Posterior cingulate gyrus (tissue), 11 donors: ENCODE measurements at regions not wholly inside any gene's neighbourhood (a gene's known extent, or its start where the extent isn't known, plus 50 kb on each side); places are given as distances from the start of the nearest gene placed in this dataset.
"Not testable (repeated sequence)": the region's sequence is repeated elsewhere in the genome, so short reads cannot be mapped to it uniquely, and the experiment has no call there.

Experiments
- DNase-seq, 10 donors: peaks; one replicate each; pipeline versions ENCODE4 v3.0.0 to v3.0.0-alpha.2; 2020 to 2021; ENCODE audit warnings: mixed read lengths in 3 of 10
- intact Hi-C: fragments of 100-400 bp; cut with DNase I; formaldehyde crosslinking; loops from one replicate; pipeline ENCODE4 v1.15.1; 2023

DNA sequence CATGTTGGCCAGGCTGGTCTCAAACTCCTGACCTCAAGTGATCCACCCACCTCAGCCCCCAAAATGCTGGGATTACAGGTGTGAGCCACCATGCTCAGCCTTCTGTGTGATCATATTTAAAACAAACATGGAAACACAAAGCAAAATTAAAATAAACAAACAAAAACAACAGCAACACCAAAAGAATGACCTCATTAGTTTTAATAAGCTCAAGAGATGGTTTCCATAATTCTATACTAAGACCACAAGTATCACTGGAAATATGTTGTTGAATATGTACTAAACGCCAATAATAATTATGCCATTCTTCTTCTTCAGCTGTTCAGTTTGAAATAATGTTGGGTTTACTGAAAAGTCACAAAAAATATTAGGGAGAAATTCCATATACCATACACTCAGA is 526.4 kb downstream of the LRRIQ3 start:
- DNase-seq: no peak
- intact Hi-C loops: no loop called here

- intact Hi-C loops: not testable (repeated sequence)
- peak in 1 of 10 donors; percentile 26 for DNase-seq
Observed at GRCh38 chr1:73667959-73668358, 530.0 kb downstream of the LRRIQ3 start.

DNA sequence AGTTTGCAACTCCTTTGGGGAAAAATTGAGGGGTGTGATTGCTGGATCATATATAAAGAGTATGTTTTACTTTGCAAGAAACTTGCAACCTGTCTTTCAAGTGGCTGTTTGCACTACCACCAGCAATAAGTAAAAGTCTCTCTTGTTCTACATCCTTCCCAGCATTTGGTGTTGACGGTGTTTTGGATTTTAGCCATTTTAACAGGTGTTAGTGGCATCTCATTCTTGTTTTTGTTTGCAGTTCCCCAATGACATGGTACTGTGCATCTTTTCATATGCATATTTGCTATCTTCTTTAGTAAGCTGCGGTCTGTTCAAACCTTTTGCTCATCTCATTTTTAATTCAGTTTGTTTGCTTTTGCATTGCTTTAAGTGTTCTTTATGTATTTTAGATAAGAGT is 535.5 kb downstream of the LRRIQ3 start:
- intact Hi-C loops: no loop called here
- no peak for DNase-seq

- intact Hi-C loops: no loop called here
- DNase-seq: no peak
Observed at GRCh38 chr1:73659136-73659535, 538.8 kb downstream of the LRRIQ3 start.

GRCh38 chr1:73654714-73655113 is 543.3 kb downstream of the LRRIQ3 start:
- intact Hi-C loops: no loop called here
- DNase-seq: no peak

- intact Hi-C loops: no loop called here
- no peak for DNase-seq
Observed at GRCh38 chr1:73644198-73644597, 553.8 kb downstream of the LRRIQ3 start.

DNA sequence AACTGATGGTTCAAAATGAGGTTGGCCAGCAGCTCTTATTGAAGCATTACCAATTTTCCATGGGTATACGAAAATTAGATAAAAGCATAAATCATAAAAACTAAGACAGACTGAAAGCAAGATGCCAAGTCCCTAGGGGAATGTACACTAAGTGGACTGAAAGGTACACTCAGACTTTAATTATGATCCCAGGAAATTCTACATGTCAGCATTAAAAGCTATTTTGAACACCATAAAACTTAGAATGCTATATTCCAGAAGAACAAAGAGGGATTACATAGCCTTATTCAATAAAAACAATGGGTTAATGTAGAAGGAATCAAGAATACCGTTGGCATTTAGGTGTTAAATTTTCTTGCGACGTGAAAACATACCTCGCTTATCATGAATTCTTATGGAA is 558.5 kb downstream of the LRRIQ3 start:
- no peak for DNase-seq
- intact Hi-C loops: no loop called here

DNA sequence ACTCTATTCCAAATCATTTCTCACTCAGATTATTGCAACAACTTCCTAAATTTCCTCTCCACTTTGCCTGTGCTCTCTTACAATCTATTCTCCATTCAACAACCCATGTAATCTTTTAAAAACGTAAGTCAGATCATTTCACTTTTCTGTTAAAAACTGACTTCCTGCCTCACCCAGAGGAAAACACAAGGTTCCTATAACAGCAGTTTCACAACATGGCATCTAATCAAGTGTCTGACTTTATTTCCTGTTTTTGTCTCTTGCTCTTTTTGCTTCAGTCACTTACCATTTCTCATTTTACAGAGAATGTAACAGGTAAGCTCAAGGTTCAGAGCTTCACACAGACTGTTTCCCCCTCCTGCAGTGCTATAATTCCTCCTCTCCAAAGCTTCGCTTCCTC is 560.7 kb downstream of the LRRIQ3 start:
- intact Hi-C loops: no loop called here
- DNase-seq: no peak

GRCh38 chr1:73635021-73635420 is 563.0 kb downstream of the LRRIQ3 start:
- no peak for DNase-seq
- intact Hi-C loops: no loop called here

DNA sequence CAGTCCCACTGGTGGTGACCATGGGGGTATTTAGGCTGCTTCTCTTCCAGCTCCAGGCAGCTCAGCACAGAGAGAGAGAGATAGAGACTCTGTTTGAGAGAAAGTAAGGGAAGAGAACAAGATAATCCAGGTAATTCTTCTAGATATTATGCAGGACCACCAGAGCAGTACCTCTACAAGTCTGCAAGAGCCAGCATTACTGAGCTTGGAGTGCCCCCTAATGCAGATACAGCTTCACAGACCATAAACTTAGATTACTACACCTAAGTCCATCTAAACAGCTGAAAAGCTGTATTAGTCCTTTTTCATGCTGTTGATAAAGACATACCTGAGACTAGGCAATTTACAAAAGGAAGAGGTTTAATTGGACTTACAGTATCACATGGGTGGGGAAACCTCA is 570.3 kb downstream of the LRRIQ3 start:
- intact Hi-C loops: no loop called here
- no peak for DNase-seq

- intact Hi-C loops: no loop called here
- DNase-seq: peak in 1 of 10 donors; percentile 30
Observed at GRCh38 chr1:73626326-73626725, 571.6 kb downstream of the LRRIQ3 start.

DNA sequence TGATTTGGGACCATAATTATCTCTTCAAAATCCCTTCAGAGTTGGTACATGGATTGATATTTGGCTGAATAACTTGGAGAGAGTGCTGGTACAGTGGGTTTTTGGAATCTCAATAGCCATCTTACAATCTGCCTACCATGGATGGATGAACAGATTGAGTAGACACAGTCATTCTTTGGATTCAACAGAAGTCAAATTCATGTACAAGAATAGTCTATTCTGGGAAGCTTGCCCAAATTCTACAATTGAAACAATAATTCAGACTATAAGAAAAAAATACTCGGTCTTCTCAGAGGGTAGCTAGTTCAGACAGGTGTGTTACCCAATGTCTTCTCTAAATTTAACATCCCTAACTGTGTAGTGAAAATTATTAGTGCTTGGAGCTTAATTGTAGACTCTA is 574.0 kb downstream of the LRRIQ3 start:
- intact Hi-C loops: no loop called here
- no peak for DNase-seq

DNA sequence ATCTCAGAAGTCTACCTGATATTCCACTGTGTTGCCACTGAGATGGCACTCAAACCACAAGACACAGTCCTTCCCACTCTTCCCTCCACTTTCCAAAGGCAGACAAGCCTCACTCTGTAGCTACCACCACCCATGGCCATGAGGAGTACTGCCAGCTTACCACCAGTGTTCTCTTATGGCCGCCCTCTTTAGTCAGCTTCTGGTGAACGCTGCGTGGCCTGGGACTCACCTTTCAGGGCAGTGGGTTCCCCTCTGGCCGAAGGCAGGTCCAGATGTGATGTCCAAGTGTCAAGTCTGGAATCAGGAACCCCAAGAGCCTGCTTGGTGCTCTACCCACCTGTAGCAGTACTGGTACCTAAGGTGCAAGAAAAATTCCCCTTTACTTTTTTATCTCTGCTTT is 580.8 kb downstream of the LRRIQ3 start:
- intact Hi-C loops: no loop called here

GRCh38 chr1:73611681-73612080 is 586.3 kb downstream of the LRRIQ3 start:
- DNase-seq: no peak

More for the DNA sequence above, 580.8 kb downstream of the LRRIQ3 start:
- no peak for DNase-seq

DNA sequence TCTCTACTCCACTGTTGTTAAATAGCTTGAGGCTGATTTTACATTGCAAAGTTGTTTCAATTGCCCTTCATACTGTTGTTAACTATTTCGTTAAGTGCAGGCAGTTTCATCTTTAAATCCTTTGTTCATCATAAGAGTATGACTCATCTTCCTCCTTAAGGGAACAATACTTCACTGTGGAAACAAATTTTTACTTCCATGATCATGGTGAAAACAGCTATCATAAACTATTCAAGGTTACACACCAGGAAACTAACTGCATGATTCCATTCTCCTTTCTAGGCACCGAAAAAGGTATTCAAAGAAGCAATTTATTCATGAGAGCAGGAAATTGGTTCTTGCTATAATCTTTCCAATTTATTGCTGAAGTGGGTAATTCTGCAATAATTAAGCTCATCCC is 593.2 kb downstream of the LRRIQ3 start:
- intact Hi-C loops: no loop called here
- no peak for DNase-seq

More at GRCh38 chr1:73611681-73612080, 586.3 kb downstream of the LRRIQ3 start:
- intact Hi-C loops: no loop called here

GRCh38 chr1:73604211-73604610 is 593.8 kb downstream of the LRRIQ3 start:
- intact Hi-C loops: no loop called here
- DNase-seq: no peak

GRCh38 chr1:73593804-73594203 is 604.2 kb downstream of the LRRIQ3 start:
- intact Hi-C loops: no loop called here
- DNase-seq: no peak

DNA sequence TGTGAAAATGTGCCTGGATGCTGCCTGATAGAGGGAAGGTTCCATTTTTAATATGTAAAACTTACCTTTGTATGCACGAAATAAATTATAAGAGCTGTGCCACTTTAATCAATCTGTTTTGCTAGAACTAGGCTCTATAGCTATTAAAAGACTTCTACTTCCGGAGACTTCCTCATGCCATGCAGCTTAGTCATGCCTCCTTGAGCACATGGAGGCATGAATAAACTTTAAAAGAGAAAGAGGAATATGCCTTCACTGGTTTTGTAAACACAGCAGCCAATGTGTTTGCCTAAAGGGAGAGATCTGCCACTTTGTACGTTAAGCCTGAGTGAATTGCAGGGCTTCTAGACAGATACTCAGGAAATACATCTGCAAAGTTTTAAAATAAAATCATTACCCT is 604.6 kb downstream of the LRRIQ3 start:
- intact Hi-C loops: no loop called here
- DNase-seq: no peak

DNA sequence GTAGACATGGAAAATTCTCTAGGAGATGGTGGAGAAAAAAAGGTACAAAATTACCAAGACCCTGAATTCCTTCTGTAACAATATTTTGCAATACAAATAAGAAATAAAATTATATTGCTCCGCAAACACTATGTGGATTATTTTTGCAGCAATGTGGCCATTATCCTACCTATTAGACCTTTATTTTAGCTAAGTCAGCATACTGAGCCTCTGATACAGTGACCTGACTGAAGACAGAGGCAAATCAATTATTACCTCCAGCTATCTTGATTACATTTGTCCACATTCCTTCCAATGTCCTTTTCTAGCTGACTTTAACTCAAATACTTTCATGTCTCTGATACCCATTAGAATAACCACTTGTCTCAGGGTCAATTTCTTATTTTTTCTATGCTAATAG is 610.9 kb downstream of the LRRIQ3 start:
- no peak for DNase-seq
- intact Hi-C loops: no loop called here

- intact Hi-C loops: no loop called here
- DNase-seq: no peak
Observed at GRCh38 chr1:73577206-73577605, 620.8 kb downstream of the LRRIQ3 start.

- no peak for DNase-seq
- intact Hi-C loops: no loop called here
Observed at GRCh38 chr1:73576083-73576482, 621.9 kb downstream of the LRRIQ3 start.

DNA sequence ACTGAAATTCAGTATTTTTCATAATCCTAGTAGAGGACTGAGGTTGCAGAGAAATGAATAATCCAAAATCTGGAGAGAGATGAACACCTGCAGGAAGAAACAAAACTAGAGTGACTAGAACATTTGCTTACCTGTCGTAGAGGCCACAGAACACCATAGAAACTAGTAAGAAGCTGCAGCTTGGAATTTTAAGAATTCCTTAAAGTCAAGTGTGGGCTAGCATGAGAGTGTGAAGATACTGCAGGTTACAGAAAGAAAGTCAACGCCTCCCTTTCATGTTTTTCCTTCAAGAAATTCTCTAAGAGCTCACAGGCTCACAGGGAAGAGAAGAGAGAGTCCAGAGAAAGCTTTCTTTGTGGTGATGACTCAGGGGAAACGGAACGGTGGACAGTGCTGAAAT is 633.7 kb downstream of the LRRIQ3 start:
- no peak for DNase-seq
- intact Hi-C loops: no loop called here

- no peak for DNase-seq
- intact Hi-C loops: no loop called here
Observed at GRCh38 chr1:73556270-73556669, 641.7 kb downstream of the LRRIQ3 start.

- no peak for DNase-seq
- intact Hi-C loops: no loop called here
Observed at GRCh38 chr1:73537400-73537799, 660.6 kb downstream of the LRRIQ3 start.
